HG03139 (cell line): ENCODE measurements at regions not wholly inside any gene's neighbourhood (a gene's known extent, or its start where the extent isn't known, plus 50 kb on each side); places are given as distances from the start of the nearest gene placed in this dataset.
"Not testable (repeated sequence)": the region's sequence is repeated elsewhere in the genome, so short reads cannot be mapped to it uniquely, and the experiment has no call there.

Source experiments
- ATAC-seq: cut with Tn5 transposase; IDR thresholded peaks from one replicate; pipeline ENCODE4 v1.9.1; 2021; ENCODE audit not compliant: unreplicated experiment

- ATAC-seq: no peak
These were observed 485.4 kb downstream of the FRK start for GRCh38 chr6:115575285-115575684.

GRCh38 chr6:115573861-115574260 is 486.8 kb downstream of the FRK start:
- no peak for ATAC-seq

GRCh38 chr6:115570331-115570730 is 490.4 kb downstream of the FRK start:
- no peak for ATAC-seq

- ATAC-seq: no peak
These were observed 506.6 kb downstream of the FRK start for GRCh38 chr6:115554060-115554459.

- no peak for ATAC-seq
These were observed 509.2 kb downstream of the FRK start for GRCh38 chr6:115551527-115551926.

- ATAC-seq: no peak
These were observed 515.1 kb downstream of the FRK start for GRCh38 chr6:115545672-115545986.

- no peak for ATAC-seq
These were observed 515.7 kb downstream of the FRK start for GRCh38 chr6:115544765-115545671.

- no peak for ATAC-seq
These were observed 520.4 kb downstream of the FRK start for GRCh38 chr6:115540077-115540869.

- no peak for ATAC-seq
These were observed 521.2 kb downstream of the FRK start for GRCh38 chr6:115539531-115539930.

- no peak for ATAC-seq
These were observed 535.9 kb downstream of the FRK start for GRCh38 chr6:115524821-115525220.

- ATAC-seq: not testable (repeated sequence)
These were observed 538.9 kb downstream of the FRK start for GRCh38 chr6:115521747-115522146.

GRCh38 chr6:115514656-115515055 is 546.0 kb downstream of the FRK start:
- ATAC-seq: no peak

GRCh38 chr6:115512923-115513322 is 547.8 kb downstream of the FRK start:
- no peak for ATAC-seq

GRCh38 chr6:115511771-115512170 is 548.9 kb downstream of the FRK start:
- no peak for ATAC-seq

GRCh38 chr6:115502432-115502831 is 558.3 kb downstream of the FRK start:
- not testable (repeated sequence) for ATAC-seq

- no peak for ATAC-seq
These were observed 565.5 kb downstream of the FRK start for GRCh38 chr6:115495184-115495583.

GRCh38 chr6:115487331-115487730 is 573.4 kb downstream of the FRK start:
- ATAC-seq: no peak

GRCh38 chr6:115485400-115485799 is 575.3 kb downstream of the FRK start:
- no peak for ATAC-seq

GRCh38 chr6:115480543-115480942 is 580.1 kb downstream of the FRK start:
- ATAC-seq: not testable (repeated sequence)

- no peak for ATAC-seq
These were observed 586.1 kb downstream of the FRK start for GRCh38 chr6:115474443-115475041.

- ATAC-seq: no peak
These were observed 592.3 kb downstream of the FRK start for GRCh38 chr6:115468272-115469005.
